Activated B cell treated with CpG ODN at 0.5 μM for 24 hours (primary cell): ENCODE measurements at regions not wholly inside any gene's neighbourhood (a gene's known extent, or its start where the extent isn't known, plus 50 kb on each side); places are given as distances from the start of the nearest gene placed in this dataset.

ENCODE experiments used
- ATAC-seq: fragments of 200-7000 bp; cut with Tn5 transposase; one replicate; pipeline ENCODE4 v1.10.0; 2021; ENCODE audit warnings: low read depth, mild to moderate bottlenecking, moderate library complexity
- CTCF ChIA-PET: fragments of 350-600 bp; sonication (Branson Sonifier 250); formaldehyde crosslinking; loops from one replicate; lab custom pipeline; 2021; ENCODE audit warnings: antibody characterized with exemption; lab: Charles Lee
- POLR2A ChIA-PET: fragments of 350-600 bp; sonication (Branson Sonifier 250); formaldehyde crosslinking; loops from one replicate; lab custom pipeline; 2021; ENCODE audit warnings: antibody characterized with exemption; lab: Charles Lee
- DNase-seq: peaks from one replicate; pipeline ENCODE4 v3.0.0; 2022
- H3K27ac Mint-ChIP-seq: one replicate; pipeline ENCODE4 v1.8.0; 2020; ENCODE audit warnings: mixed read lengths
- H3K27me3 Mint-ChIP-seq: one replicate; pipeline ENCODE4 v1.8.0; 2021; ENCODE audit warnings: mixed read lengths
- H3K36me3 Mint-ChIP-seq: one replicate; pipeline ENCODE4 v1.8.0; 2021; ENCODE audit warnings: low read depth, mixed read lengths
- H3K4me1 Mint-ChIP-seq: one replicate; pipeline ENCODE4 v1.8.0; 2021; ENCODE audit warnings: mixed read lengths
- H3K4me3 Mint-ChIP-seq: one replicate; pipeline ENCODE4 v1.8.0; 2020; ENCODE audit warnings: mild to moderate bottlenecking, mixed read lengths
- H3K9me3 Mint-ChIP-seq: one replicate; pipeline ENCODE4 v1.8.0; 2020; ENCODE audit warnings: mixed read lengths
- intact Hi-C: fragments of 100-400 bp; cut with micrococcal nuclease; formaldehyde crosslinking; loops from one replicate; pipeline ENCODE4 v1.15.1; 2024
- TF ChIP-seq, protein P1 (sequence below): fragments of 200-600 bp; IDR thresholded peaks from one replicate; pipeline ENCODE4 v1.8.0; 2022; ENCODE audit warnings: antibody characterized with exemption, mild to moderate bottlenecking

DNA sequence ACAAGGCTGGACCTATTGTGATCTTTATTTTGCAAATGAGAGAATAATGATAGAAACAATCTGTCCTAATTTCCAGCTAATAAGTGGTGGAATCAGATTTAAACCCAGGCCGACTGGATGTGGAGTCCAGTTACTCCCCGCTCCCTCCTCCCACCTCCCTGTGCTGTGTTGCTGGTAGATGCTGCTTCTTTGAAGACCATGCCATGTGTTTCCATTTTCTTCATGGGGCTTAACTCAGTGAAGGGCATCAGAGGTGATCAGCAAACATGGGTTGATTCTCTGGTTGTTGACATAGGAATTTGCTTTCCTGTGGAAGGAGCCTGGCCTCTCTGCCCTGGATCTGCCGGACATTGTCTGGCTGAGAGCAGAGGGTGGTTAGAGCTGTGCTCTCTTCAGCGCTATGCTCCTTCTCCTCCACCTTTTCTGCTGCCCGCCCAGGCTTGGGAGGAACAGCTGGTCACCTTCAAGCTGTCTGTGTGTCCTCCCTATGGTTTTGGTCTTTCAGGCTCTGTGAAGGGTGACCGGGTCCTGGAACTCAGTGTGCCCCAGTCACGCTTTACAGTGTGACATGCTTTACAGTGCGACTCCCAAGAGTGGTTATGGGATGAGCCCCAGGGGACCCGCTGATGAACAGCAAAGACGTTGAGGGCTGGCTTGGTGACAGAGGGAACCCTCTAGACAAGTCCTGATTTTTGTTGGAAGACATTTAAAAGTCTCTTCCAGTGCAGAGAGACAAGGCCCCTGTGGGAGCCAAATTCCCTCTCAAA lies 68.4 kb upstream of the RPS23 start:
- DNase-seq (no peak), ATAC-seq (no peak)
- no peaks in the 10 kb centered on the region for H3K27me3 Mint-ChIP-seq
- no peak overlapping the region for H3K4me3 Mint-ChIP-seq
- TF ChIP-seq, protein P1, sequence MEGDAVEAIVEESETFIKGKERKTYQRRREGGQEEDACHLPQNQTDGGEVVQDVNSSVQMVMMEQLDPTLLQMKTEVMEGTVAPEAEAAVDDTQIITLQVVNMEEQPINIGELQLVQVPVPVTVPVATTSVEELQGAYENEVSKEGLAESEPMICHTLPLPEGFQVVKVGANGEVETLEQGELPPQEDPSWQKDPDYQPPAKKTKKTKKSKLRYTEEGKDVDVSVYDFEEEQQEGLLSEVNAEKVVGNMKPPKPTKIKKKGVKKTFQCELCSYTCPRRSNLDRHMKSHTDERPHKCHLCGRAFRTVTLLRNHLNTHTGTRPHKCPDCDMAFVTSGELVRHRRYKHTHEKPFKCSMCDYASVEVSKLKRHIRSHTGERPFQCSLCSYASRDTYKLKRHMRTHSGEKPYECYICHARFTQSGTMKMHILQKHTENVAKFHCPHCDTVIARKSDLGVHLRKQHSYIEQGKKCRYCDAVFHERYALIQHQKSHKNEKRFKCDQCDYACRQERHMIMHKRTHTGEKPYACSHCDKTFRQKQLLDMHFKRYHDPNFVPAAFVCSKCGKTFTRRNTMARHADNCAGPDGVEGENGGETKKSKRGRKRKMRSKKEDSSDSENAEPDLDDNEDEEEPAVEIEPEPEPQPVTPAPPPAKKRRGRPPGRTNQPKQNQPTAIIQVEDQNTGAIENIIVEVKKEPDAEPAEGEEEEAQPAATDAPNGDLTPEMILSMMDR = no peak
- no peaks in the 10 kb centered on the region for H3K36me3 Mint-ChIP-seq
- POLR2A ChIA-PET = interaction anchor here (0.6 kb wide), 1 partner anchor 130 kb away, joined by 3 read pairs; no protein-coding TSS in a partner anchor
- H3K4me1 Mint-ChIP-seq = no peaks in the 10 kb centered on the region
- CTCF ChIA-PET = no interaction called here
- intact Hi-C loops = no loop called here
- H3K27ac Mint-ChIP-seq = no peak overlapping the region
- no peaks in the 10 kb centered on the region for H3K9me3 Mint-ChIP-seq

DNA sequence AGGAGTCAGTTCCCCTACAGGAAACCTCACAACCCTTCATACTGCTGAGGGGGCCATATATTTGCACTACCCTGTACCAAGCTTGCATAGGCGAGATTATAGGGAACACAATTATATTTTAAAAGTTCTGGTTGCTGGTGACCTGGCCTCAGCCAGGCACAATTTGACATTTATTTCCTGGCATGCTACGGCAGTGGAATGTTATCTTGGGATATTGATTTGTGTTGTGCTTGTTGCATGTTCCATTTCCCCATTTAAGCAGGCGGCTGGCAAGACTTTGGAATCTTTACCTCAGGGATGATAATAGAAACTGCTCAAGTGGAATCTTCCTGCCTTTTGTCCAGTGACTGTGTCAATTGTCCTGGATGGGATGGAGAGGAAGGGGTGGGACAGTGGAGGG lies 67.0 kb upstream of the RPS23 start:
- ATAC-seq (no peak), DNase-seq (no peak)
- CTCF ChIA-PET = no interaction called here
- intact Hi-C loops = no loop called here
- H3K27me3 Mint-ChIP-seq = no peaks in the 10 kb centered on the region
- H3K36me3 Mint-ChIP-seq = no peaks in the 10 kb centered on the region
- H3K4me1 Mint-ChIP-seq = no peaks in the 10 kb centered on the region
- no peak overlapping the region for H3K4me3 Mint-ChIP-seq
- H3K9me3 Mint-ChIP-seq = no peaks in the 10 kb centered on the region
- TF ChIP-seq, protein P1 = no peak
- POLR2A ChIA-PET = no interaction called here
- H3K27ac Mint-ChIP-seq = no peak overlapping the region

DNA sequence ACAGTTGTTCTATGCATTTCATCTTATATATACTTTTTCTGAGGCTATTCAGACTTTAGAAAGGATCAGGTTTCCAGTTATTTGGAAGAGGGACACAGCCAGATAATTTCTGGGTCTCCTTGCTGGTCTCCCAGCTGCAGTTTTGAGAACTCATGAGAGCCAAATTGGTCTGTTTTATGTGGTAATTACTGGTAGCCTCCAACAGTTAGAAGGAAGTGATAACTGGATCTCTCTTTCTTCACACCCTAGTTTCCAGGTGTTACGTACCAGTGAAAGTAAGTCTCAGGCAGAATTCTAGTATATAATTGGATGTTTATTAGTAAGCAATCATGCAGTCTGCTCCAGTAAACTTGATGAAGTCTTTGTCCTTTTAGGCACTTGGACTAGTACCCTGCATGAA lies 63.2 kb upstream of the RPS23 start:
- H3K27me3 Mint-ChIP-seq = no peaks in the 10 kb centered on the region
- POLR2A ChIA-PET = no interaction called here
- intact Hi-C loops = no loop called here
- TF ChIP-seq, protein P1 = no peak
- no peak overlapping the region for H3K4me3 Mint-ChIP-seq
- no peak overlapping the region for H3K27ac Mint-ChIP-seq
- ATAC-seq = no peak
- H3K9me3 Mint-ChIP-seq = no peaks in the 10 kb centered on the region
- H3K36me3 Mint-ChIP-seq = no peaks in the 10 kb centered on the region
- no peak for DNase-seq
- H3K4me1 Mint-ChIP-seq = no peaks in the 10 kb centered on the region
- CTCF ChIA-PET = no interaction called here

DNA sequence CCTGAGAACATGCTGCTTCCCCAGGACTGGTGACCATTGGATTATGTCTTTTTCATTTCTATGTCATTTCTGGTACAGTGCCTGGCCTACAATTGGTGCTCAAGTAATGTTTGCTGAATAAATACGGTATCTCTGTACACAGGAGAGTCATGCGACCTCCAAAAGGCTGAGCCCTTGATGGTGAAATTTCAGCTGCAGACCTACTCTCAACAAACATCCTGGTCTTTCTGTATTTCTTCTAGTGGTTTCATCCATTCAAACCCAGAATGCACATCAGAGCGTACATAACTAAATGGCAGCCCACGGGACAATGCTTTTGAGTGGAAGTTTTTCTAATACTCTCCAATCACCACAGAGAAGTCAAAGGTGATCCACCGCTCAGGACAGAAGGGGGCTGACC lies 62.6 kb upstream of the RPS23 start:
- TF ChIP-seq, protein P1 = no peak
- Mint-ChIP-seq H3K4me3 (no peak overlapping the region), H3K27me3 (no peaks in the 10 kb centered on the region), H3K9me3 (no peaks in the 10 kb centered on the region), H3K27ac (no peak overlapping the region), H3K36me3 (no peaks in the 10 kb centered on the region), H3K4me1 (no peaks in the 10 kb centered on the region)
- no peak for DNase-seq
- no peak for ATAC-seq
- intact Hi-C loops = no loop called here
- CTCF ChIA-PET = no interaction called here
- POLR2A ChIA-PET = no interaction called here

DNA sequence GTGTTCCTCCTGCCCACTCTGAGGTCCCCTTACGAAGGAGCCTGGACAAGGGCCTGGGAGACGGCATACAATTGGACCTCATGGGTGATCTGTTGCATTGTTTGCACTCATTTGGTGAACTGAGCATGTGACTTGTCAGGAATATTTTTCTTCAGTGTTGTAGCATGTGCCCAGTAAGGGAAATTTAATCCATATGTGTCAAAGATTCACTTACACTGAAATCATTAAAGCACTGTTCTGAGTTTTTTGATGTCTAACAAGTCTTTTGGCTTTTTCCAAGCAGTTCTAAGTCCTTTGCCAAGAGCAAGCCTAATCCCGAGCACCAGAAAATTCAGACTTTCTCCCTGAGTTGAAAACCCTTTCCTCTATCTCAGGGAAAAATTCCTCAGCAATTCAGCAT lies 61.6 kb upstream of the RPS23 start:
- intact Hi-C loops = no loop called here
- ChIA-PET CTCF (no interaction called here), POLR2A (no interaction called here)
- Mint-ChIP-seq H3K4me1 (no peaks in the 10 kb centered on the region), H3K4me3 (no peak overlapping the region), H3K36me3 (no peaks in the 10 kb centered on the region), H3K9me3 (no peaks in the 10 kb centered on the region), H3K27ac (no peak overlapping the region), H3K27me3 (no peaks in the 10 kb centered on the region)
- TF ChIP-seq, protein P1 = no peak
- DNase-seq = no peak
- no peak for ATAC-seq
